ENCODE measurements at regions not wholly inside any gene's neighbourhood (a gene's known extent, or its start where the extent isn't known, plus 50 kb on each side); places are given as distances from the start of the nearest gene placed in this dataset.

DNA sequence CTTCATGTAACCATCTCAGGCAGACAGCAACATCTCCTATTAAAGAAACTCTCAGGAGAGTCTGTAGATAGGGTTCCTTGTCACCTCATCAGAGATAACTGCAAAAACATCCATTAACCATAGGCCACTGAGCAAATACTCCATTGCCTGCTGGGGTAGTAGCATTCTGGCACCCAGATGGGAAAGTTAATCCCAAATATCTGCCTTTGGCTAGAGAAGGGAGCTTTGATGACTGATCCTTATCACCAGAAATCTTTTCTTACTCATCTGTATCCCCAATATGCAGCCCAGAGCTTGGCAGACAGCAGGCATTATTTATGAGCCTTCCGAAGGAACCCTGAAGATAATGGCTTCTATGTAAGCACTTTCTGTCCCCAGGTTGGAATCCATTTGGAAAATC is 173.1 kb downstream of the MFSD1 start:
- DNase-seq: no peak

DNA sequence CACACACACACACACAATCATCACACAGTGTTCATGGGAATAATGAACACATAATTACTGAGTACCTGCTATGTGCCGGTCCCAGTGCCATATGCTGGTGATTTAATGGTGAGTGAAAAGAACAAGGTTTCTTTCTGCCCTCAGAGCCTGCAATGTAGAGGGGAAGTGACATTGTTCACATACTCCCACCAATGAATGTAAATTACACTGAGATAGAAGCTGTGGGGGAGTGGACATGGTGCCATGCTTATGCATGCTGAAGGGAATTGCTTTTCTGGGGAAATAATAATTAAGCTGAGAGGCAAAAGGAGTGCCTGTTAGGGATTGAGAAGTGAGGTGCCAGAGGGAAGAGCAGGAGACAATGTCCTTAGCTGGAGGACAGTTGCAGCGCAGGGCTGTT is 175.1 kb downstream of the MFSD1 start:
- DNase-seq: no peak

DNA sequence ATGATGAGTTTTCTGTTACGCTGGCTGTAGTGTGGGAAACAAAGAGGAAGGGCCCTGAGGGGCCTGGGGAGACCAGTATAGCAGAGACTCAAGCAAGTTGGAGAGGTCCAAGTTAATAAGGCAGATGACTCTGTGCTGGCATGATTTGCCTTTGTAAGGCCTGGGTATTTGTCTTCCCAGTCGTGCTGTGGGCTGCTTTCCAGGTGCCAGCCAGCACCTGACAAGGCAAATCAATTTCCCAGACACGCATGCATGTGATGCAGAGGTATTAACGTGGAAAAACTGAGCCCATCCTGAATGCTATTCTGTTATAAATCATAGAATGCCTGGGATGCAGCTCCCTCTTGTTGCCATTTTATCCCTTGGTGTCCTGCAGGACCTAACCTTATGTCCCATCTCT is 175.6 kb downstream of the MFSD1 start:
- no peak for DNase-seq

DNA sequence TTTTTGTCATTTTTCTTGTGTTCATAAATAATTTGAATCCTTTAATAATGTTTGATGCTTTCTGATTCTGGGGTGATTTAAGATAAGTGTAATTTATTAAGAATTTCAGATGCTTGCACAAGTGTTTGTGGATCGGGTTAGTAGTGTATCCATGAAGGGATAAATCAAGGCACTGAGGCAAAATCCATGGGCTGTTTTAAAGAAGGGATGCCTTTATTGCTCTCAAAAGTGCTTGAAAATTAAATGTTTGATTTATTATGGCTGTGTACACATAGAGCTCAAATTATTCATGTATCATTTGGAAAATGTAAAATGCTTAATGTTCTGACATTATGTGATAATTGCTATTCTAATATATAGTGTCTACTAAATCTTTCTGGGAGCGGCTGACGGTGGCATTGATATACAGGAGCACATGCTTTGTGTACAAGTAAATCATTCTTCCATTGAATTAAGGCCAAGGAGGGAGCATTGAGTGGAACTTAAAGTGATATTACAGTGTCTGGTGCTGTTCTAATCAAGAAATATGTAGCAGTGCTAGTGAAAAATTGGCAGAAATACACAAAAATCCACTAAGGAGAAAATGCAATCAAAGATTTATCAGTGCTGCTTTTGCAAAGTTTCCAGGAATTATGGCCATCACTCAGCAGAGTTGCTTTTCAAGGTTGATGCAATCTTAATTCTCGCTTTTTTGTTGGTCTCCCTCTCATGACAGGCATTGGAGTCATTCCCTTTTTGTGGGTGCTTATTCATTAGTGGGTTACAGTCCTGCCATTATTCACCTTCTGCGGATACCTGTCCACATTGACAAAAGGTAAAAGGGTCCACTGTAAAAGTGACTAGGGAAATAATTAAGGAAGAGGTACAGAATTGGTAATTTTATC is 181.6 kb downstream of the MFSD1 start:
- no peak for DNase-seq

DNA sequence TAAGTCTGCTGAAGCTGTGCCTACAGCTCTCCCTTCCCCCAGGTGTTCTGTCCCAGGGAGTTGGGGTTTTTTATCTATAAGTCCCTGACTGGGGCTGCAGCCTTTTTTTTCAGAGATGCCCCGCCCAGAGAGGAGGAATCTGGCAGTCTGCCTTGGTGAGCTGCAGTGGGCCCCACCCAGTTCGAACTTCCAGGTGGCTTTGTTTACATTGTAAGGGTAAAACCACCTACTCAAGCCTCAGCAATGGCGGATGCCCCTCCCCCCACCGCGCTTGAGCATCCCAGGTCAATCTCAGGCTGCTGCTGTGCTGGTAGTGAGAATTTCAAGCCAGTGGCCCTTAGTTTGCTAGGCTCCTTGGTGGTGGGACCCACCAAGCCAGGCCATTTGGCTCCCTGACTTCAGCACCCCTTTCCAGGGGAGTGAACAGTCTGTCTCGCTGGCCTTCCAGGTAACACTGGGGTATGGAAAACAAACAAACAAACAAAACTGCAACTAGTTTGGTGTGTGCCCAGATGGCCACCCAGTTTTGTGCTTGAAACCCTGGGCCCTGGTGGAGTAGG is 189.4 kb downstream of the MFSD1 start:
- no peak for DNase-seq

DNA sequence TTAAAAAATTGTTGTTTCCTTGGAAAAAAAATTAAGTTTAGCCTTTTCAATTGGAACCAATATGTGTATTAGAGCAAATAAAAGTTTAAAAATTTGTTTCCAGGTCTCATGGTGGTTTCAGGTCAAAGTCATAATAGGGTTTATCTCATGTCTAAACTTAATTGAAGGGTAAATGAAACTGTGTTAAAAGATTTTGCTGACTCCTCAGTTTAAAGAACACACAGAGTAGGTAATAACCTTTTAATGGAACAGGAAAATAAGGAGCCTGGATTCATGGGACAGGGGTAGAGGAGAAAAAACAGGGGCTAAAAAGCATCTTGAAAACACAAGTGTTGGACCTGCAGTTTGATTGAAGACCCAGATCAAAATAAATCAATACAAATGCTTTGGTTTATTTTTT is 190.6 kb downstream of the MFSD1 start:
- DNase-seq: no peak

DNA sequence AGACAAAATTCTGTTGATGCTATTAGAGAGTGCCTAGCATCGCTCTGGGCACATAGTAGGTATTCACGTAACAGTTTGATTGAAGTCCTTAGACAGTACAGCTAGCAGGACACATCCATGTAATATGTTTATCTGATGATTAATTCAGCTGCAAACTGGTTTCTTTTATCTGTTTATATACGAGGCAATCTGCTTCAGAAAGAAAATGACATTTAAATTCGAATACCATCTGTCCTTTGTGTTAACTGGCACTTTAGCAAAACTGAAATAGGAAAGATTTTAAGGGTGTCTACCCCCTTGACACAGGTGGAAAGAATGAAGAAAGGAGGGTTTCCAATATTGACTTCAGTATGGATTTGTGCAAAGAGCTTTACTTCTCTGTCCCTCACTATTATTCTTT is 192.5 kb downstream of the MFSD1 start:
- DNase-seq: no peak

DNA sequence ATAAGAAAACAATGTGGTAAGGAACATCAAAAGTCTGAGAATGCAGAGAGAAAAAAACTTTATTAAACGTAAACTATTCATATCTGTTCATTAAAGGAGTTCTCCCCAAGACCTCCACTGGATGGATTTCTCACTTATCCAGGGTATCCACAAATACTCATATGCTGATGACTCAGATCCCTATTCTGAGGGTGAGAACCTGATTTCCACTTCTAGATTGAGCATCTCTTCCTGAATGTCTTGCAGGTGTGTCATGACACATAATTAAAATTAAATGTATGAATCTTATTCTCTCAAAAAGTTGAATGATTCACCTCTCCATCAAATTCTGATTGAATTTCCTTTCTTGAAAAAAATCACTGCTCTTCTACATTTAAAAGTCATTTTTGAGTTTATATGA is 199.9 kb downstream of the MFSD1 start:
- DNase-seq: no peak

DNA sequence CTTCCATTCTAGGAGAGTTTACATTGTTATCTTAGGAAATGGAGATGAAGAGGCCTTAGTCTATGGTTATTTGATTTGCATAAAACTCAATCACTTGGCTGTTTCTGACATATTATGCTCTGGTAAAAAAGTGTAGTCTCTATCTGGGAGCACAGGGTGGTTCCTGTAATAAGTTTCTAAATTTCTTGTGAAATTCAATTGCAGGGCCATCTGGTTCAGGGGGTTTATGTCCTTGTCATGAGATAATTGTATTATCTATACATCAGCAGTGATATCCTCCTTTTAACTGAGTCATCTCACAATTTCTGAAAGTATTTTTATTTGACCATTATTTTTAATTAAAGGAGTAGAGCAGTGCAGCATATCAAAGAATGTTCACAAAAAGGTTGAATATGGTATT is 203.3 kb downstream of the MFSD1 start:
- DNase-seq: no peak

DNA sequence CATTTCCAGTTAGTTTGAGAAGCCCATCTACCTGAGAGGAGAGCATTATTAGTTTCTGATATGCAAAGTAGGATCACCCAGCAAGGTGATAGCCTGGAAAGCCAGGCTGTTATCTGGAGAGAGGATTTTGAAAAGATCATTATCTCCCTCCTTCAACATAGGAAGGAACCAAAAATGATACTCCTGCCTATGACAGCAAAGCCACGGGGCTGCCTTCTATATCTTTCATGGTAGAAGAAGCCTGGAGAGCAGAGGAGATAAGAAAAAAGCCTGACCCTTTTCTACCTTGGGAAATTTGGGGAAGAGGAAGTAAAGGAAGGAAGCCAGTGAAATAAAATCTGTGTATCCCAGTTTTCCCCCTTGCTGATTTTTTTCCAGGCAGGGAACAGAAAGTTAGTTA is 205.5 kb downstream of the MFSD1 start:
- DNase-seq: no peak

DNA sequence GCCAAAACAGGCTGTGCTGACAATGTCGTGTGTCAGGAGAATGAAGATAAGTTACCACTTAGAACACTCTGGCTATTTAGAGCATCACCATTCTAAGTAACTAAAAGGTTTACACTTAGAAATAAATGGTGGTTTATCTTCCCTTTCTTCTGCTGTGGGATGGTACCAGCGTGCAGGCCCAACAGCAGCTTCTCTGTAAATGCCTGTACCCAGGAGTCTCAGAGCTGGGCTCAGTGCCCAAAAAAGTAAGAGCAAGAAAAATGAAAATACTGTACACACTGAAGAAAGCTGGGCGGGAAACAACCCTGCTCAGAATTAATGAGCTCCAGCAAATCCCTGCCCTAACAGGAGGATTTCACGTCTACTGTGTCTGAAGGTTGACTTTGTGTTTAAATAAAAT is 206.5 kb downstream of the MFSD1 start:
- no peak for DNase-seq

DNA sequence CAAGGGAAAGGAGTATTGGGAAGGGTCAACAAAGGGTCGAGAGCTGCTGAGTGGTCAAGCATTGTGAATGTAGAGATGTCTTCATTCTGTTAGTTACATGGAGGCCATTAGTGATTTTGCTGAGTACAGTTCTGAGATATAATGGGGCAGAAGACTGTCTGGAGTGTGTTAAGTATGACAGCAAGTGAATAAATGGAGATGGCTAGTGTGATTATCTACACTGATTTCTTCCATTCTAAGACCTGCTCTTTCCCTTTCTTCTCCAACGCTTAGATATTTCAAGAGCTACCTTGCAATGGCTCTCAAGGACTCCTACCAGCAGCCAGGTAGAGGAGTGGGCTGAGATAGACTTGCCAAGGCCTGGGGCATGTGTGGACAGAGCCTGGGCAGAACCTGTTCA is 216.5 kb downstream of the MFSD1 start:
- DNase-seq: no peak

DNA sequence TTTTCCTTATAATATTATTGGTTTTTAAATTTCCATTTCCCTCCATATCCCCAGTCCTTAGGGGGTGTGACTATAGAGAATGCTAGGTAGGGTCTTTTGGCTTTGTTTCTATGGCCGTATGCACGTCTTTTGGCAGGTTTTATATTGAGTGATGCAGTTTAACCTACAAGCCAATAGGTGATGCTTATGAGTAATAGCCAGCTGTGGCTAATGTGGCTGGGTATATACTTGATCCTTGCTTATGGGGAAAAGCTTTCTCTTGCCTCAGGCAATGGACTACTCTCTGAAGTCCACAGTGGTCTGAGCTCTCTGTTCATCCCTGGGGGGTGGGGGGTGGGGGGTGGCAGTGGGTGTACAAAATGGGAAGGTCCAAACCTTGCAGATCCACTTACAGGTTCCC is 223.9 kb downstream of the MFSD1 start:
- DNase-seq: no peak

DNA sequence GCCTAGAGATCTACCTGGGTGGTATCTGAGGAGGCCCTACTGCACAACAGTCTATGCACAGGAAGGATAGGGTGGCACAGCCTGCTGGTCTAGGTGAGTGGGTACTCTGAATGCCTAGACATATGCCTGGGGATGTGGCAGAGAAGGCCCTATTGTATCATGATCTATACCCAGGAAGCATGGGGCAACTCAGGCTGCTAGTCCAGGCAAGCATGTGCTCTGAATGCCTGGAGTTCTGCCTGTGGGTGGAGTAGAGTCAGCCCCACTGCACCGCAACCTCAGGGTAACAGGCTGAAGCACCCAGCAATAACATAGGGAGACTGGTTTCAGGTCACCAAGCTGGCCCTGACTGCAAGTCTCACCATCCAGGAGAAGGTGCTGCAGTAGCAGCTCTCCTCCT is 224.7 kb downstream of the MFSD1 start:
- no peak for DNase-seq

DNA sequence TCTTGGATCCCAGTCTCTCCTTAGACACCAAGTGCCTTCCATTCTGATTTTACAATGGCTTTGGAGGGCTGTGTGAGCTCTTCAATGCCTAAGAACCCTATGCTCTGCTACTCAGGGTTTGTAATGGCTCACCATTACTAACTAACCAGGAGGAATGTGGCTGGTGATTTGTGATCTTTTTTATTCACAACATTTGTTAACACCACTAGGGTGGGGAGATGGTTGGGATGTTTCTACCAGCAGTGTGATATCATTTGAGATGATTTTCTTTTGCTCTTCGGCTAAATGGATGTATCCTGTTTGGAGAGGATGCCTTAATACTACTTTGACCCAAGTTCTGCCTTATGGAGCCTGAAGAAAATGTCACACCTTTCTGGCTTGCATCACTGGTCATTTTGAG is 226.9 kb downstream of the MFSD1 start:
- no peak for DNase-seq

DNA sequence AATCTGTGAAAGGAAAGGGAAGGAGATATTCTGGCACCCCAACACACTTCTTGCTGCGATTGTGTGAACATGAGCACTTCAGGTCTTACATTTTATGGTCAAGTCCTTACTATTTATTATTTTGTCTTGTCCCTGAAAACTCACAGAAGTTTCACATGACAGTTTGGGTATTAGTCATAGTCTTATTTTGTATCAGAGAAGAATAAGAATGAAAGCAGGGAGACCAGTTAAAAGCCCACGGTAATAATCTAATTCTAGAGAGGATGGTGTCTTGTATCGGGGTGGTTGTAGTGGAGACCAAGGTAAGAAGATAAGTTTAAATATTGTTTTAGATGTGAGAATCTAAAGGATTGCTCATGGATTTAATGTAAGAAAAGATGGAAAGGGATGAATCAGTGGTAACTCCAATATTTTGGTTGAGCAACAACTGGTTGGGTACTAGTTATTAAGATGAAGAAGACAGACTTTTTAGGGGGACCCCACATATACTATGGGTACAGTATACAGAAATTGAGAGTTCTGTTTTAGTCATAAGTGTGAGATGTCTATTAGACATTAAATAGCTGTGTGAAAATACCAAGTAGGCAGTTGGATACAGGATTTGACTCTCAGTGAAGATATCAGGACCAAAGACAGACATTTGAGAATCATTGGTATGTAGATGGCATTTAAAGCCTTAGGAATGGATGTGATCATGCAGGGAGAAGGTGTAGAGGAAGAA is 227.6 kb downstream of the MFSD1 start:
- no peak for DNase-seq

DNA sequence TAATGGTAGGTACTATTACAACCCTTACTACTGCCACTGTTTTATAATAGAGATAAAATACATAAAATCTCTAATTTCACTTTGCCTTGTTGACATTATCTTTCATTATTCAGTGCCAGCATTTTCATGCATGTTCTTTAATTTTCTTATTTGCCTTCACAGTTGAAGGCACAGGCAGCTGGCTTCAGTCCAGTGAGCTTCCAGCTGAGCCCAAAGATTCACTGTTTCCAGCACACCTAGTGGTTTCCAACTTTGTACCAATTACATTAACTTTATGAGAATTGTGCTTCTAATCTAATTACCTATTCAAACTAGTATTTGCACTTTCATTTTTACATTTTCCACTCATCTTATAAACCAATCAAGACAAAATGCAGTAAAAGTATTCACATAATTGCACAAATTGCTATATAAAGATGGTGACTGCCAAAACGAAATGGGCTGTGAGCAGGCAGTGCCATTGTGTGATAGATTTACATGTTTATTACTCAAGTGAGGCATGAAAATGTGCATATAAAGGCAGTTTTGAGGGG is 228.3 kb downstream of the MFSD1 start:
- DNase-seq: no peak

DNA sequence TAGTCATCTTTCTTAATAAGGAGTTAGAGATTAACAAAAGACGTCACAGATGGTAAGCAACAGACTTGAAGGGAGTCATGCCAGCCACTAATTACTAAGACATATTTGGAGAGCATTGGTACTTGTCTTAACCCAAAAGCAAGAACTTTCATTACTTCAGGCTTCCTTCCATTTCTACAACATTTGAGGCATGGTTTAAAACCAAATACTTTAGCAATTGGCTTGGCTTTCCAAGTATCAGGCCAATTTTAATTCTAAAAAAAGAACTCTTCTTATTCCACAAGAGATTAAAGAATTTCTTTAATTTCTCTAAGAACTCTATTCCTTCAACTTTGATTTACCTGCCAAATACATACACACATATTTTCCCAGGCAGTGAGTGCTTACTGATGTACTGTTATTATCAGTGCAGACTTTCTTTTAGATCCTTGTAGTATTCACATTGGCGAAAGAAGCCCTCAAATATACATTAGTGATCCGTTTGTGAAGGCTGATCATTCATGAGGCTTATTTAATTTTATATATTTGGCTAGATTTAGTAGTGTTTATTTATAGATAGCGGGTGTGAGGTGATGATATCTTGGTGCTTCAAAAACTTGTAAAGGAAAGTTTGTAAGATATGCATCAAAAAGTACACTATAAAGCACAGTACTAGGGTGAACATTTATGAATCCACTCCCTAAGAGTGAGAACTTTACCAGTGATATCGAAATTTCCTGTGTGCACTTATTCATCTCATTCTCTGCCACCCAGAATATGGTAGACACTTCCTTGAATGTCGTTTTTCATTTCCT is 229.2 kb downstream of the MFSD1 start:
- DNase-seq: no peak

DNA sequence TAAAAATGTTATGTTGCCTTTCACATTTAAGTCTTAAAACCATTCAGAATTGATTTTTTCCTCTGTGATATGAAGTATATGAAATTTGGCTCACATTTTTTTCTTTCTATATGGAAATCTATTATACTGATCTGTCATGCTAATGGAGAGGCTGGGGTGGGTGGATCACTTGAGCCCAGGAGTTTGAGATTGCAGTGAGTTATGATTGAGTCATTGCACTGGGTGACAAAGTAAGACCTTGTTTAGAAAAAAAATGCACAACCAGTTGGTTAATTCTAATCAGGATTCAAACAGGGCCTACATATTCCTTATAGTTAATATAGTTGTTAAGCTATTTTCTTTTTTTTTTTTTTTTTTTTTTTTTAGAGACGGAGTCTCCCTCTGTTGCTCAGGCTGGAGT is 230.5 kb downstream of the MFSD1 start:
- no peak for DNase-seq

DNA sequence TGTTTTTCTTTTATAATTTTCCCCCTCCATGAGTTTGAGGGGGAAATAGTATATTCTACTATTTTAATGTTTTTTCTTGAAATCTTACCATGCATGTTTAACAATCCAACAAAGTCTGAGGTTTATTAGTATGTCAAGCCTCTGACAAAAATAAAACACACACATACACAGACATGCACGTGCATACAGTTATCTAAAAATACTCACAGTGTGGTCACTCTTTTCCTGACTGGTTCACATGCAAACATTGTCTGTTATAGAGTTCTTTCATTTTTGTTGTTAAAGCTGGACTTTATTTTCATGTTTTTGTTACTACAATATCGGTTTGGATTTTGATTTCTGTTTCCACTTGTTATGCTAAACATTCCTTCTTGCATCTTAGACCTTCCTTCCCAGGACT is 236.6 kb downstream of the MFSD1 start:
- DNase-seq: no peak

DNA sequence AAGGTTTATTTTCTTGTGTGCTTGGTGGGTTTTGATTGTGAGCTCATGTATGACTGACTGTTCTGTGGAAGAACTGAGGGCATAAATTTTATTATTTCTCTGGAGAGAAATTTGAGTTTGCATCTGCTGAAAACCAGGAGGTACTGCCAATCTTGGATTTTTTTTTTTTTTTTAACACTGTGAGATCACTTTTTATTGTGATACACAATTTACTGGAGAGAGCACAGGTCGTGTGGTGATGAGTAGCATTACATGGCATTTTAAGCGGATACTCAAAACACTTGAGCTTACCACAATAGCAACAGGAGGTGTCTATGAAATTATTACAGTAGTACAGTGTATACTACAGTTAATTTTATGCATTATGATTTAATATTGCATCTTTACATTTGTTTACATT is 237.4 kb downstream of the MFSD1 start:
- DNase-seq: no peak

DNA sequence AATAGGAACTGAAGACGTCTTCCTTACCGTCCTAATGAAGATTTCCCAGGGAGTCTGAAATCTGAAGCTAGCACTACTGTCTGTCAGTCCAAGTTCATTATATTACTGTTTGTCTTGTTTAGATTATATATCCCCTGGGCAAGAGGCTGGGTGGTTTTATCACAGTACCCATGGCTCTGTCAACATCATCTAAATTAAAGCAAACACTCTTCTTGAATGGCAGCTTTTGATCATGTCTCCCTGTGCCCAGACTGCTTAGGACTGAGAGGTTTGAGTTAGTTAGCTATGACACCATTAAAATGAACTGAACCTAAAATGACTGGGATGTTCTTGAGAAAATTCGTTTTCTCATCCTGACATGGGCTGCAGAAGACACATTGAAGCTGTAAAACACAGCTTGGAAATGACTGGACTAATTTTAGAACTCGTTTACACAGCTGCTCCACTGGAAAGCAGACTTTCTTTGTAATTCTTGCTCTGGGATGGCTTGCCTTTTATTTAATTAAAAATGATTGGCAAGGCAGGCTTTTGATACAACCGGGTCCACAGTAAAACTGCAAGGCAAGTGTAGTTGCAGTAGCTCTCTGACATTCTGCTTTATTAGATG is 243.5 kb downstream of the MFSD1 start:
- no peak for DNase-seq

DNA sequence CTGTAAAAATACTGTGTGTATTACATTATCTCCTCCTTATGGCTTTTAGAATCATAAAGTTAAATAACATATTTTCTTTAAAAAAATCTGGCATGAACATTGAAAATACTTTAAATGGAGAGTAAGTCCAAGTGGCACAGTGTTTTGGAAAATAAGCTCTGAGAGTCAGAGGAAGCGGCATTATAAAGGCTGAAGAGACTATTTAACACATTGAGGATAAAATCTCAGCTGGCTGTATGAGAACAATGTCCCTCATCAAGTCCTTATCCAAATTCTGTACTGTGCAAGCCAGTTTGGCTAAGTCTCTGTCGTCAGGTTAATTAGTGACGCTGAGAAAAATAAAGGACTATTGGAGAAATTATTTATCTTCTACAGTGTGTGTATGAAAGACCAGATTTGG is 245.5 kb downstream of the MFSD1 start:
- DNase-seq: no peak

All from midbrain (tissue), 1 donor.